DMS79 treated with DMSO at 0.1 percent for 48 hours (cell line): ENCODE measurements at regions not wholly inside any gene's neighbourhood (a gene's known extent, or its start where the extent isn't known, plus 50 kb on each side); places are given as distances from the start of the nearest gene placed in this dataset.
A peak's percentile ranks its signal among the peaks of the same experiment; 100 is the strongest.

ENCODE experiments used
- DNase-seq: peaks from one replicate; lab custom pipeline; 2025; lab: John Stamatoyannopoulos, UW

GRCh38 chr6:85396159-85396808 lies 53.6 kb upstream of the NT5E start:
- DNase-seq: no peak

- DNase-seq: no peak
Observed at GRCh38 chr6:85395746-85396145, 54.1 kb upstream of the NT5E start.

- DNase-seq: peak; percentile 92
Observed at GRCh38 chr6:85394853-85395538, 54.9 kb upstream of the NT5E start.

- DNase-seq: no peak
Observed at GRCh38 chr6:85394199-85394598, 55.7 kb upstream of the NT5E start.

GRCh38 chr6:85392379-85392778 lies 57.5 kb upstream of the NT5E start:
- no peak for DNase-seq

GRCh38 chr6:85390775-85391174 lies 59.1 kb upstream of the NT5E start:
- no peak for DNase-seq

GRCh38 chr6:85390105-85390728 lies 59.7 kb upstream of the NT5E start:
- no peak for DNase-seq

- no peak for DNase-seq
Observed at GRCh38 chr6:85389151-85389797, 60.6 kb upstream of the NT5E start.

GRCh38 chr6:85388531-85388930 lies 61.4 kb upstream of the NT5E start:
- DNase-seq: no peak

GRCh38 chr6:85385636-85386315 lies 64.1 kb upstream of the NT5E start:
- no peak for DNase-seq

- no peak for DNase-seq
Observed at GRCh38 chr6:85383042-85383441, 66.8 kb upstream of the NT5E start.

- DNase-seq: no peak
Observed at GRCh38 chr6:85382541-85382940, 67.3 kb upstream of the NT5E start.

GRCh38 chr6:85372915-85373270 lies 77.0 kb upstream of the NT5E start:
- no peak for DNase-seq

- no peak for DNase-seq
Observed at GRCh38 chr6:85372188-85372914, 77.5 kb upstream of the NT5E start.

- DNase-seq: no peak
Observed at GRCh38 chr6:85368631-85369030, 81.3 kb upstream of the NT5E start.

- DNase-seq: no peak
Observed at GRCh38 chr6:85364344-85364743, 85.5 kb upstream of the NT5E start.

GRCh38 chr6:85363870-85364269 lies 86.0 kb upstream of the NT5E start:
- DNase-seq: no peak

- DNase-seq: no peak
Observed at GRCh38 chr6:85362652-85363310, 87.1 kb upstream of the NT5E start.

GRCh38 chr6:85361643-85362014 lies 88.3 kb upstream of the NT5E start:
- DNase-seq: no peak

GRCh38 chr6:85360794-85361642 lies 88.9 kb upstream of the NT5E start:
- no peak for DNase-seq
